ENCODE measurements at regions not wholly inside any gene's neighbourhood (a gene's known extent, or its start where the extent isn't known, plus 50 kb on each side); places are given as distances from the start of the nearest gene placed in this dataset.
"Not testable (repeated sequence)": the region's sequence is repeated elsewhere in the genome, so short reads cannot be mapped to it uniquely, and the experiment has no call there.

DNA sequence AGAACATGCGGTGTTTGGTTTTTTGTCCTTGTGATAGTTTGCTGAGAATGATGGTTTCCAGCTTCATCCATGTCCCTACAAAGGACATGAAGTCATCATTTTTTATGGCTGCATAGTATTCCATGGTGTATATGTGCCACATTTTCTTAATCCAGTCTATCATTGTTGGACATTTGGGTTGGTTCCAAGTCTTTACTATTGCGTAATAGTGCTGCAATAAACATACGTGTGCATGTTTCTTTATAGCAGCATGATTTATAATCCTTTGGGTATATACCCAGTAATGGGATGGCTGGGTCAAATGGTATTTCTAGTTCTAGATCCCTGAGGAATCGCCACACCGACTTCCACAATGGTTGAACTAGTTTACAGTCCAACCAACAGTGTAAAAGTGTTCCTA, 471.6 kb upstream of the MEIS1 start:
- H3K9me2 ChIP-seq; CTCF ChIA-PET; H3K27ac ChIP-seq (ENCODE audit: low read depth in 2 of 2, low read length in 1 of 2); H3K4me2 ChIP-seq; H3K27me3 ChIP-seq (ENCODE audit: insufficient read depth); H4K20me1 ChIP-seq (ENCODE audit: insufficient read depth); H3K36me3 ChIP-seq (replicated peaks in 1 of 2; ENCODE audit: control insufficient read depth in 1 of 2, insufficient read depth in 2 of 2, low read length in 1 of 2); H3K9me3 ChIP-seq; H3K9ac ChIP-seq; H3F3A ChIP-seq (replicated peaks; ENCODE audit: insufficient read depth); POLR2A ChIA-PET; H3K4me3 ChIP-seq (ENCODE audit: low read depth in 2 of 2, low read length in 1 of 2); H2AFZ ChIP-seq (ENCODE audit: low read depth); H3K4me1 ChIP-seq (ENCODE audit: control insufficient read depth in 1 of 2, insufficient read depth in 2 of 2, low read depth in 1 of 2, low read length in 1 of 2); DNase-seq; H3K79me2 ChIP-seq (ENCODE audit: insufficient read depth): not testable (repeated sequence)
- 43% methylated on average over 5 of the region's 5 CpGs for WGBS (ENCODE audit: low lambda C conversion rate)

DNA sequence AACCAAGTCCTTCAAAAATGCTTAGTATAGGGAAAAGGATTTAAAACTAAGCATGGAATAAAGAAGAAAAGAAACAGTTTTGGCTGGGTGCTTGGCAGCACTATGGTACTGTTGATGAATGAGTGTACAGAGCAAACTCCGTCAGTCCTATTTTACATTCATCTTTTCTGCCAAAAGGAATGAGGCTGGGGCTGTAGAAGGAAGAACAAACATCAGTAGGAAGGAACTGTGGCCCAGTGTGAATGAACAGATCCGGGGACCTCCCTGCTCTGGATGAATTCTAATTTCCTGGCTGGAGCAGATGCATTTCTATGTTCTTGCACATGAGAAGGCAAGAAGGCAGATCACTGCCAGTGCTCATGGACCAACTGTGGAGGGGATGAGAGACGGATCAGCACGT, 474.0 kb upstream of the MEIS1 start:
- H3K9me2 ChIP-seq: no peaks in the 10 kb centered on the region
- 17% methylated on average over 4 of the region's 4 CpGs for WGBS (ENCODE audit: low lambda C conversion rate)
- H3K27ac ChIP-seq (ENCODE audit: low read depth in 2 of 2, low read length in 1 of 2): no peak overlapping the region
- no peak overlapping the region for H3K4me2 ChIP-seq
- no peaks in the 10 kb centered on the region for H3K79me2 ChIP-seq (ENCODE audit: insufficient read depth)
- POLR2A ChIA-PET: no interaction called here
- TF ChIP-seq CHD2 (IDR thresholded peaks at IDR 0.05; ENCODE audit: low read length, partially characterized antibody) (no peak), JUND (IDR thresholded peaks at IDR 0.05) (no peak), FOSL2 (IDR thresholded peaks at IDR 0.05; ENCODE audit: borderline replicate concordance, low read depth) (no peak), RXRA (IDR thresholded peaks at IDR 0.05; ENCODE audit: borderline replicate concordance, low read depth) (no peak), FOXM1 (IDR thresholded peaks at IDR 0.05; ENCODE audit: low read depth) (no peak), NFIC (IDR thresholded peaks at IDR 0.05; ENCODE audit: borderline replicate concordance) (no peak), YY1 (IDR thresholded peaks at IDR 0.05; ENCODE audit: low read depth) (no peak), RCOR1 (IDR thresholded peaks at IDR 0.05; ENCODE audit: low read length) (no peak), FOXJ3 (CRISPR knock-in tag; IDR thresholded peaks at IDR 0.05) (no peak), EP300 (IDR thresholded peaks at IDR 0.05; ENCODE audit: borderline replicate concordance in 1 of 2, low read depth in 1 of 2, low read length in 1 of 2) (no peak), GATA2 (CRISPR knock-in tag; IDR thresholded peaks at IDR 0.05) (no peak), NRF1 (IDR thresholded peaks at IDR 0.05; ENCODE audit: low read depth, low read length) (no peak), TCF12 (IDR thresholded peaks at IDR 0.05) (no peak), SIN3A (IDR thresholded peaks at IDR 0.05; ENCODE audit: borderline replicate concordance, low read depth, low read length) (no peak), TEAD4 (IDR thresholded peaks at IDR 0.05; ENCODE audit: borderline replicate concordance, insufficient read depth) (no peak), ELF1 (IDR thresholded peaks at IDR 0.05) (no peak), SMC3 (IDR thresholded peaks at IDR 0.05; ENCODE audit: low read depth, low read length) (no peak)
- TF ChIP-seq, protein P1, sequence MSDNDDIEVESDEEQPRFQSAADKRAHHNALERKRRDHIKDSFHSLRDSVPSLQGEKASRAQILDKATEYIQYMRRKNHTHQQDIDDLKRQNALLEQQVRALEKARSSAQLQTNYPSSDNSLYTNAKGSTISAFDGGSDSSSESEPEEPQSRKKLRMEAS (IDR thresholded peaks at IDR 0.05; ENCODE audit: low read depth): no peak
- TF ChIP-seq, protein P2, sequence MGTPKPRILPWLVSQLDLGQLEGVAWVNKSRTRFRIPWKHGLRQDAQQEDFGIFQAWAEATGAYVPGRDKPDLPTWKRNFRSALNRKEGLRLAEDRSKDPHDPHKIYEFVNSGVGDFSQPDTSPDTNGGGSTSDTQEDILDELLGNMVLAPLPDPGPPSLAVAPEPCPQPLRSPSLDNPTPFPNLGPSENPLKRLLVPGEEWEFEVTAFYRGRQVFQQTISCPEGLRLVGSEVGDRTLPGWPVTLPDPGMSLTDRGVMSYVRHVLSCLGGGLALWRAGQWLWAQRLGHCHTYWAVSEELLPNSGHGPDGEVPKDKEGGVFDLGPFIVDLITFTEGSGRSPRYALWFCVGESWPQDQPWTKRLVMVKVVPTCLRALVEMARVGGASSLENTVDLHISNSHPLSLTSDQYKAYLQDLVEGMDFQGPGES (IDR thresholded peaks at IDR 0.05; ENCODE audit: low read depth, low read length): no peak
- TF ChIP-seq, protein P3, sequence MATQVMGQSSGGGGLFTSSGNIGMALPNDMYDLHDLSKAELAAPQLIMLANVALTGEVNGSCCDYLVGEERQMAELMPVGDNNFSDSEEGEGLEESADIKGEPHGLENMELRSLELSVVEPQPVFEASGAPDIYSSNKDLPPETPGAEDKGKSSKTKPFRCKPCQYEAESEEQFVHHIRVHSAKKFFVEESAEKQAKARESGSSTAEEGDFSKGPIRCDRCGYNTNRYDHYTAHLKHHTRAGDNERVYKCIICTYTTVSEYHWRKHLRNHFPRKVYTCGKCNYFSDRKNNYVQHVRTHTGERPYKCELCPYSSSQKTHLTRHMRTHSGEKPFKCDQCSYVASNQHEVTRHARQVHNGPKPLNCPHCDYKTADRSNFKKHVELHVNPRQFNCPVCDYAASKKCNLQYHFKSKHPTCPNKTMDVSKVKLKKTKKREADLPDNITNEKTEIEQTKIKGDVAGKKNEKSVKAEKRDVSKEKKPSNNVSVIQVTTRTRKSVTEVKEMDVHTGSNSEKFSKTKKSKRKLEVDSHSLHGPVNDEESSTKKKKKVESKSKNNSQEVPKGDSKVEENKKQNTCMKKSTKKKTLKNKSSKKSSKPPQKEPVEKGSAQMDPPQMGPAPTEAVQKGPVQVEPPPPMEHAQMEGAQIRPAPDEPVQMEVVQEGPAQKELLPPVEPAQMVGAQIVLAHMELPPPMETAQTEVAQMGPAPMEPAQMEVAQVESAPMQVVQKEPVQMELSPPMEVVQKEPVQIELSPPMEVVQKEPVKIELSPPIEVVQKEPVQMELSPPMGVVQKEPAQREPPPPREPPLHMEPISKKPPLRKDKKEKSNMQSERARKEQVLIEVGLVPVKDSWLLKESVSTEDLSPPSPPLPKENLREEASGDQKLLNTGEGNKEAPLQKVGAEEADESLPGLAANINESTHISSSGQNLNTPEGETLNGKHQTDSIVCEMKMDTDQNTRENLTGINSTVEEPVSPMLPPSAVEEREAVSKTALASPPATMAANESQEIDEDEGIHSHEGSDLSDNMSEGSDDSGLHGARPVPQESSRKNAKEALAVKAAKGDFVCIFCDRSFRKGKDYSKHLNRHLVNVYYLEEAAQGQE (IDR thresholded peaks at IDR 0.05; ENCODE audit: low read depth, low read length): no peak
- CTCF ChIA-PET: interaction anchor here (0.6 kb wide), 1 partner anchor 188 kb away, joined by 3 read pairs; no protein-coding TSS in a partner anchor
- H2AFZ ChIP-seq (ENCODE audit: low read depth): no peak overlapping the region
- H3F3A ChIP-seq (replicated peaks; ENCODE audit: insufficient read depth): no peaks in the 10 kb centered on the region
- no peak overlapping the region for H3K9ac ChIP-seq
- no peaks in the 10 kb centered on the region for H3K27me3 ChIP-seq (ENCODE audit: insufficient read depth)
- no peaks in the 10 kb centered on the region for H3K36me3 ChIP-seq (replicated peaks in 1 of 2; ENCODE audit: control insufficient read depth in 1 of 2, insufficient read depth in 2 of 2, low read length in 1 of 2)
- no peaks in the 10 kb centered on the region for H3K4me1 ChIP-seq (ENCODE audit: control insufficient read depth in 1 of 2, insufficient read depth in 2 of 2, low read depth in 1 of 2, low read length in 1 of 2)
- DNase-seq: no peak
- no peak overlapping the region for H3K4me3 ChIP-seq (ENCODE audit: low read depth in 2 of 2, low read length in 1 of 2)
- H3K9me3 ChIP-seq: no peaks in the 10 kb centered on the region
- no peaks in the 10 kb centered on the region for H4K20me1 ChIP-seq (ENCODE audit: insufficient read depth)
